Peyer's patch (tissue), 4 donors: ENCODE measurements at regions not wholly inside any gene's neighbourhood (a gene's known extent, or its start where the extent isn't known, plus 50 kb on each side); places are given as distances from the start of the nearest gene placed in this dataset.

ENCODE experiments used
- DNase-seq, 3 donors: peaks; one replicate each; pipeline ENCODE4 v3.0.0-alpha.2; 2017 to 2019
- H3K27ac ChIP-seq, 4 donors: fragments of 200-600 bp; sonication (generic); one replicate each; pipeline ENCODE4 v1.5.1; 2016 to 2019
- H3K27me3 ChIP-seq, 2 donors: fragments of 200-600 bp; sonication (generic); one replicate each; pipeline ENCODE4 v1.5.1; 2019
- H3K36me3 ChIP-seq, 3 donors: fragments of 200-600 bp; sonication (generic); one replicate each; pipeline ENCODE4 v1.5.1; 2016 to 2019
- H3K4me1 ChIP-seq, 4 donors: fragments of 200-600 bp; sonication (generic); one replicate each; pipeline ENCODE4 v1.5.1; 2016 to 2019
- H3K4me3 ChIP-seq, 4 donors: fragments of 200-600 bp; sonication (generic); 1 replicate in 3 of 4; 2 replicates in 1 of 4; pipeline ENCODE4 v1.5.1; 2016 to 2019; ENCODE audit warnings: mild to moderate bottlenecking in 1 of 4
- H3K9me3 ChIP-seq, 4 donors: fragments of 200-600 bp; sonication (generic); one replicate each; pipeline ENCODE4 v1.5.1; 2016 to 2019; ENCODE audit warnings: mild to moderate bottlenecking in 1 of 4
- POLR2A ChIP-seq, 2 donors: fragments of 450-650 bp; IDR thresholded peaks; one replicate each; pipeline ENCODE4 v1.5.1; 2017; ENCODE audit warnings: antibody characterized with exemption in 2 of 2, mild to moderate bottlenecking in 2 of 2, moderate library complexity in 2 of 2
- TF ChIP-seq, protein P1 (sequence below), 6 experiments: fragments of 450-650 bp in 4 of 6; fragments of 200-600 bp in 2 of 6; sonication (generic) in 1 of 6; IDR thresholded peaks; one replicate each; pipeline ENCODE4 v1.5.1; 2017 to 2019; ENCODE audit warnings: antibody characterized with exemption in 6 of 6, mild to moderate bottlenecking in 3 of 6, moderate library complexity in 1 of 6

- Histone ChIP-seq H3K9me3 (no peaks in the 10 kb centered on the region), H3K4me1 (no peaks in the 10 kb centered on the region), H3K27me3 (no peaks in the 10 kb centered on the region), H3K36me3 (no peaks in the 10 kb centered on the region), H3K27ac (no peak overlapping the region), H3K4me3 (no peak overlapping the region)
- TF ChIP-seq, protein P1, sequence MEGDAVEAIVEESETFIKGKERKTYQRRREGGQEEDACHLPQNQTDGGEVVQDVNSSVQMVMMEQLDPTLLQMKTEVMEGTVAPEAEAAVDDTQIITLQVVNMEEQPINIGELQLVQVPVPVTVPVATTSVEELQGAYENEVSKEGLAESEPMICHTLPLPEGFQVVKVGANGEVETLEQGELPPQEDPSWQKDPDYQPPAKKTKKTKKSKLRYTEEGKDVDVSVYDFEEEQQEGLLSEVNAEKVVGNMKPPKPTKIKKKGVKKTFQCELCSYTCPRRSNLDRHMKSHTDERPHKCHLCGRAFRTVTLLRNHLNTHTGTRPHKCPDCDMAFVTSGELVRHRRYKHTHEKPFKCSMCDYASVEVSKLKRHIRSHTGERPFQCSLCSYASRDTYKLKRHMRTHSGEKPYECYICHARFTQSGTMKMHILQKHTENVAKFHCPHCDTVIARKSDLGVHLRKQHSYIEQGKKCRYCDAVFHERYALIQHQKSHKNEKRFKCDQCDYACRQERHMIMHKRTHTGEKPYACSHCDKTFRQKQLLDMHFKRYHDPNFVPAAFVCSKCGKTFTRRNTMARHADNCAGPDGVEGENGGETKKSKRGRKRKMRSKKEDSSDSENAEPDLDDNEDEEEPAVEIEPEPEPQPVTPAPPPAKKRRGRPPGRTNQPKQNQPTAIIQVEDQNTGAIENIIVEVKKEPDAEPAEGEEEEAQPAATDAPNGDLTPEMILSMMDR (IDR thresholded peaks at IDR 0.05): no peak
- TF ChIP-seq POLR2A (IDR thresholded peaks at IDR 0.05): no peak
- DNase-seq: no peak
Measured at GRCh38 chr20:22863826-22864225, 171.3 kb upstream of the SSTR4 start.

GRCh38 chr20:22866812-22867341, 168.2 kb upstream of the SSTR4 start:
- no peak for TF ChIP-seq POLR2A (IDR thresholded peaks at IDR 0.05)
- TF ChIP-seq, protein P1 (IDR thresholded peaks at IDR 0.05): no peak

DNA sequence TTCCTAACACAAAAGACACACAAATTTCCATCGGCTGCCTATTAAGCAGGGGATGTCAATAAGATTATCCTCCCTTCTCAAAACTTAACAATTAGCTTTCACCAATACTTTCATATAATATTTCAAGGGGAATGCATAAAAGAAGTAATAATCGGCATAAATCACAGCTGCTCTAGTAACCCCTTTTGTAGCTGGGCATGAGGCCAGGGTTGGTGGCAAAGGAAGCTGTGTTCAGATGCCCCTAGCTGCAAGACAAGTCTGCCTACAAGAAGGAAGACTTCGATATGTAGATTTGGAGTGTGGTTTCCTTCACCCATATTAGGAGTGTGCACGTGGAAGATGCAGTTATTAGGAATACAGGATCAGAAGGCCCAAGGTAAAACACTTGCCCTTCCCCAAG, 156.9 kb upstream of the SSTR4 start:
- H3K36me3 ChIP-seq: no peaks in the 10 kb centered on the region
- TF ChIP-seq, protein P1 (IDR thresholded peaks at IDR 0.05): no peak
- TF ChIP-seq POLR2A (IDR thresholded peaks at IDR 0.05): no peak
- DNase-seq: no peak
- H3K27me3 ChIP-seq: no peaks in the 10 kb centered on the region
- H3K4me3 ChIP-seq: no peak overlapping the region
- no peaks in the 10 kb centered on the region for H3K9me3 ChIP-seq
- no peaks in the 10 kb centered on the region for H3K4me1 ChIP-seq
- no peak overlapping the region for H3K27ac ChIP-seq

More at GRCh38 chr20:22866812-22867341, 168.2 kb upstream of the SSTR4 start:
- H3K4me3 ChIP-seq: no peak overlapping the region
- DNase-seq: no peak
- no peak overlapping the region for H3K27ac ChIP-seq
- no peaks in the 10 kb centered on the region for H3K9me3 ChIP-seq
- H3K36me3 ChIP-seq: no peaks in the 10 kb centered on the region
- no peaks in the 10 kb centered on the region for H3K4me1 ChIP-seq
- no peaks in the 10 kb centered on the region for H3K27me3 ChIP-seq

GRCh38 chr20:22880277-22880676, 154.8 kb upstream of the SSTR4 start:
- no peak overlapping the region for H3K4me3 ChIP-seq
- no peak for DNase-seq
- no peaks in the 10 kb centered on the region for H3K9me3 ChIP-seq
- no peaks in the 10 kb centered on the region for H3K4me1 ChIP-seq
- no peak for TF ChIP-seq POLR2A (IDR thresholded peaks at IDR 0.05)
- TF ChIP-seq, protein P1 (IDR thresholded peaks at IDR 0.05): no peak
- H3K36me3 ChIP-seq: no peaks in the 10 kb centered on the region
- no peak overlapping the region for H3K27ac ChIP-seq
- H3K27me3 ChIP-seq: no peaks in the 10 kb centered on the region

DNA sequence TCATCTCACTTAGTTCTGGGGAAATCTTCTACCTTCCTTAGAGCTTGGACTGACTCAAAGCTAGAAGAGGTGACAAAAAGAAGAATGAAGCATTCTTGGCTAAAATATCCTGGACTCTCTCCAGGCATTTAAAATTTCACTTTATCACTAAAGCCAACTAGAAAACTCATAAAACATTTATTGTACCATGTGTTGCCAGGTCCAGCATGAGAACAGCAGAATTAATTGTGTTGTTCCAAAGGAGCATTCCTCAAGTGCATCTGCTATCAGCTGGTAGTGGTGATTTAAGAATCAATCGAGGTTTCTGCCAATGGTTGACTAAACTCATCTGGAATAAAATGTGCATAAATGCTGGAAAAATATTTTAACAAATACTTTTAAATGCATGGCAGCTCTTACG, 147.3 kb upstream of the SSTR4 start:
- Histone ChIP-seq H3K4me3 (no peak overlapping the region), H3K4me1 (no peaks in the 10 kb centered on the region), H3K9me3 (no peaks in the 10 kb centered on the region), H3K27me3 (no peaks in the 10 kb centered on the region), H3K36me3 (no peaks in the 10 kb centered on the region), H3K27ac (no peak overlapping the region)
- no peak for DNase-seq
- TF ChIP-seq, protein P1 (IDR thresholded peaks at IDR 0.05): no peak
- TF ChIP-seq POLR2A (IDR thresholded peaks at IDR 0.05): no peak
